Spleen (tissue), 11 donors: ENCODE measurements at regions not wholly inside any gene's neighbourhood (a gene's known extent, or its start where the extent isn't known, plus 50 kb on each side); places are given as distances from the start of the nearest gene placed in this dataset.

Source experiments
- DNase-seq: peaks from one replicate; pipeline ENCODE4 v3.0.0-alpha.2; 2020
- H3K27ac ChIP-seq, 8 donors: fragments of 200-600 bp; sonication (generic) in 7 of 8; 1 replicate in 4 of 8; 2 replicates in 4 of 8; pipeline versions ENCODE4 v1.5.0 to v1.8.0; 2016 to 2021; ENCODE audit warnings: inconsistent platforms in 4 of 8, mild to moderate bottlenecking in 4 of 8, moderate library complexity in 1 of 8
- H3K27me3 ChIP-seq, 7 donors: fragments of 200-600 bp; sonication (generic) in 6 of 7; replicated peaks in 1 of 7; 1 replicate in 4 of 7; 2 replicates in 3 of 7; pipeline versions ENCODE4 v1.5.0 to v1.8.0; 2016 to 2021; ENCODE audit warnings: inconsistent platforms in 3 of 7, mild to moderate bottlenecking in 1 of 7
- H3K36me3 ChIP-seq, 6 donors: fragments of 200-600 bp; sonication (generic) in 5 of 6; 1 replicate in 4 of 6; 2 replicates in 2 of 6; pipeline versions ENCODE4 v1.5.0 to v1.8.0; 2016 to 2021; ENCODE audit warnings: inconsistent platforms in 2 of 6
- H3K4me1 ChIP-seq, 6 donors: fragments of 200-600 bp; sonication (generic) in 5 of 6; 1 replicate in 3 of 6; 2 replicates in 3 of 6; pipeline versions ENCODE4 v1.5.0 to v1.8.0; 2016 to 2021; ENCODE audit warnings: inconsistent platforms in 3 of 6
- H3K4me3 ChIP-seq, 8 donors: fragments of 200-600 bp; sonication (generic) in 7 of 8; 1 replicate in 4 of 8; 2 replicates in 4 of 8; pipeline versions ENCODE4 v1.5.0 to v1.8.0; 2016 to 2021; ENCODE audit warnings: inconsistent platforms in 4 of 8, mild to moderate bottlenecking in 4 of 8, moderate library complexity in 2 of 8
- H3K9me3 ChIP-seq, 8 donors: fragments of 200-600 bp; sonication (generic) in 7 of 8; 1 replicate in 4 of 8; 2 replicates in 4 of 8; pipeline versions ENCODE4 v1.5.0 to v1.8.0; 2016 to 2021; ENCODE audit warnings: inconsistent platforms in 4 of 8
- CTCF ChIP-seq, 11 experiments: fragments of 200-600 bp in 7 of 11; fragments of 450-650 bp in 4 of 11; sonication (generic) in 4 of 11; IDR thresholded peaks in 8 of 11; conservative IDR thresholded peaks in 3 of 11; 1 replicate in 7 of 11; 2 replicates in 4 of 11; pipeline versions ENCODE4 v1.4.0 to v1.8.0; 2016 to 2021; ENCODE audit warnings: antibody characterized with exemption in 11 of 11, inconsistent platforms in 4 of 11, mild to moderate bottlenecking in 1 of 11
- POLR2A ChIP-seq, 3 donors: fragments of 450-650 bp; IDR thresholded peaks; one replicate each; pipeline ENCODE4 v1.5.1; 2017; ENCODE audit warnings: antibody characterized with exemption in 3 of 3, mild to moderate bottlenecking in 1 of 3
- POLR2AphosphoS5 ChIP-seq, 3 donors: sonication (generic); formaldehyde crosslinking; IDR thresholded peaks; one replicate each; pipeline ENCODE4 v1.5.1; 2017; ENCODE audit warnings: antibody characterized with exemption in 3 of 3
- WGBS, 5 donors: extraction: QIAGEN DNeasy Blood & Tissue Kit in 3 of 5; methylation state at CpG; one replicate each; pipeline versions ENCODE4 v1.1.5 to v1.1.7; 2013 to 2018; 5-methylcytosine and 5-hydroxymethylcytosine counted together
- intact Hi-C: fragments of 100-400 bp; cut with DNase I; formaldehyde crosslinking; loops from one replicate; pipeline ENCODE4 v1.15.0; 2023; ENCODE audit warnings: low total_unique reads
- donor health status: healthy with polysubstance abuse.
- donor health status: DM: no; HTN: no; CAD: no; lungs with moderate emphysema.
- donor health status: DM: no; HTN: no; CAD: no.
- donor health status: Bipolar disorder and iron deficiency.
- donor health status: healthy.
- donor health status: DM: no; HTN: no; CAD: no.
- donor health status: DM: yes; HTN: yes; CAD: no.

GRCh38 chr1:168396508-168396907 is 115.8 kb downstream of the TBX19 start:
- 90 to 95% (median 93%) methylated on average over 2 of the region's 2 CpGs for WGBS, 5 donors
- peaks cover 0 to 16% (median 0%) of the 10 kb centered on the region in 6 donors for H3K4me1 ChIP-seq
- H3K4me3 ChIP-seq, result no peak overlapping the region
- H3K27ac ChIP-seq, result no peak overlapping the region
- no peaks in the 10 kb centered on the region for H3K27me3 ChIP-seq
- DNase-seq, result no peak
- no peaks in the 10 kb centered on the region for H3K36me3 ChIP-seq
- intact Hi-C loops, result no loop called here
- H3K9me3 ChIP-seq, result no peaks in the 10 kb centered on the region
- TF ChIP-seq POLR2AphosphoS5 (IDR thresholded peaks at IDR 0.05) (no peak), CTCF (IDR thresholded peaks at IDR 0.05 in 8 of 11, conservative IDR thresholded peaks at IDR 0.05 in 3 of 11) (no peak), POLR2A (IDR thresholded peaks at IDR 0.05) (no peak)

- intact Hi-C loops, result no loop called here
- Histone ChIP-seq H3K27me3 (no peaks in the 10 kb centered on the region), H3K27ac (no peak overlapping the region), H3K4me3 (no peak overlapping the region), H3K9me3 (no peaks in the 10 kb centered on the region), H3K4me1 (peaks cover 0 to 16% (median 0%) of the 10 kb centered on the region in 6 donors), H3K36me3 (no peaks in the 10 kb centered on the region)
- 91 to 97% (median 93%) methylated on average over 1 of the region's 1 CpG for WGBS, 5 donors
- TF ChIP-seq POLR2A (IDR thresholded peaks at IDR 0.05) (no peak), CTCF (IDR thresholded peaks at IDR 0.05 in 8 of 11, conservative IDR thresholded peaks at IDR 0.05 in 3 of 11) (no peak), POLR2AphosphoS5 (IDR thresholded peaks at IDR 0.05) (no peak)
- DNase-seq, result no peak
These were observed 114.2 kb downstream of the TBX19 start for GRCh38 chr1:168394858-168395257.

GRCh38 chr1:168392958-168393549 is 112.4 kb downstream of the TBX19 start:
- Histone ChIP-seq H3K27ac (no peak overlapping the region), H3K4me1 (peaks cover 0 to 18% (median 0%) of the 10 kb centered on the region in 6 donors), H3K27me3 (no peaks in the 10 kb centered on the region), H3K36me3 (no peaks in the 10 kb centered on the region), H3K4me3 (no peak overlapping the region), H3K9me3 (no peaks in the 10 kb centered on the region)
- intact Hi-C loops, result no loop called here
- WGBS, 5 donors, result 59 to 73% (median 69%) methylated on average over 4 to 5 of the region's 5 CpGs
- TF ChIP-seq POLR2AphosphoS5 (IDR thresholded peaks at IDR 0.05), result no peak
- TF ChIP-seq CTCF (IDR thresholded peaks at IDR 0.05 in 8 of 11, conservative IDR thresholded peaks at IDR 0.05 in 3 of 11), result no peak
- TF ChIP-seq POLR2A (IDR thresholded peaks at IDR 0.05), result no peak
- no peak for DNase-seq

- DNase-seq, result no peak
- peaks cover 0 to 27% (median 1%) of the 10 kb centered on the region in 6 donors for H3K4me1 ChIP-seq
- no peak overlapping the region for H3K4me3 ChIP-seq
- no peak for TF ChIP-seq POLR2A (IDR thresholded peaks at IDR 0.05)
- TF ChIP-seq POLR2AphosphoS5 (IDR thresholded peaks at IDR 0.05), result no peak
- no peak for TF ChIP-seq CTCF (IDR thresholded peaks at IDR 0.05 in 8 of 11, conservative IDR thresholded peaks at IDR 0.05 in 3 of 11)
- H3K36me3 ChIP-seq, result no peaks in the 10 kb centered on the region
- intact Hi-C loops, result no loop called here
- no peaks in the 10 kb centered on the region for H3K9me3 ChIP-seq
- 67 to 75% (median 69%) methylated on average over 8 of the region's 8 CpGs for WGBS, 5 donors
- no peak overlapping the region for H3K27ac ChIP-seq
- H3K27me3 ChIP-seq, result peaks cover 0 to 3% (median 0%) of the 10 kb centered on the region in 7 donors
These were observed 111.4 kb downstream of the TBX19 start for GRCh38 chr1:168391851-168392681.
